Prostate gland (tissue), 2 donors: ENCODE measurements at regions not wholly inside any gene's neighbourhood (a gene's known extent, or its start where the extent isn't known, plus 50 kb on each side); places are given as distances from the start of the nearest gene placed in this dataset.

Source experiments
- CTCF ChIP-seq, 4 experiments: fragments of 200-600 bp in 2 of 4; fragments of 450-650 bp in 2 of 4; sonication (generic) in 2 of 4; IDR thresholded peaks; 1 replicate in 3 of 4; 2 replicates in 1 of 4; pipeline ENCODE4 v1.5.1; 2016 to 2019; ENCODE audit warnings: antibody characterized with exemption in 4 of 4, mild to moderate bottlenecking in 2 of 4, moderate library complexity in 2 of 4
- POLR2A ChIP-seq: fragments of 450-650 bp; IDR thresholded peaks from one replicate; pipeline ENCODE4 v1.6.1; 2016; ENCODE audit warnings: antibody characterized with exemption, mild to moderate bottlenecking
- POLR2AphosphoS5 ChIP-seq: sonication (generic); formaldehyde crosslinking; IDR thresholded peaks from one replicate; pipeline ENCODE4 v1.6.1; 2017; ENCODE audit warnings: antibody characterized with exemption

DNA sequence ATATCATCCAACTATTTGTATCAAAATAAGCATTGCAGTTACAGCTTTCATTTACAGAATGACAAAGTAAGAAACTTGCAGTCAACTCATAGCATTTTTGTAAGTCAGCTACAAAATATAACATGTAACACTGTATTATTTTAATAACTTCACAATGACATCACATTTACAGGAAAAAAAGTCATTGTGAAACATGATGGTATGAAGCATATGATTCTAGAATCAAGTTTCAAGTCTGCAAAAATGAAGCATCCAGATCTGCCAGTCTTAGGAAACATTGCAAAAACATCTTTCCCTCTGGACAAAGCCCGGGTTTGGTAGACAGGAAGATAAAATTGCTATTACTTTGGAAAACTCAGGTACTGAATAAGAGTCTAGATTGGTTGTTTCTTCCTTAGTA lies 263.9 kb upstream of the NT5E start:
- TF ChIP-seq POLR2AphosphoS5: no peak
- no peak for TF ChIP-seq CTCF (IDR thresholded peaks at IDR 0.05)
- no peak for TF ChIP-seq POLR2A
